Breast epithelium (tissue), 3 donors: ENCODE measurements at regions not wholly inside any gene's neighbourhood (a gene's known extent, or its start where the extent isn't known, plus 50 kb on each side); places are given as distances from the start of the nearest gene placed in this dataset.

ENCODE experiments used
- POLR2A ChIP-seq: fragments of 450-650 bp; IDR thresholded peaks from one replicate; pipeline ENCODE4 v1.6.1; 2016; ENCODE audit warnings: antibody characterized with exemption, mild to moderate bottlenecking, moderate library complexity
- TF ChIP-seq, protein P1 (sequence below), 3 donors: fragments of 450-650 bp; IDR thresholded peaks; one replicate each; pipeline ENCODE4 v1.5.1; 2016 to 2017; ENCODE audit warnings: antibody characterized with exemption in 3 of 3, mild to moderate bottlenecking in 3 of 3, moderate library complexity in 3 of 3

DNA sequence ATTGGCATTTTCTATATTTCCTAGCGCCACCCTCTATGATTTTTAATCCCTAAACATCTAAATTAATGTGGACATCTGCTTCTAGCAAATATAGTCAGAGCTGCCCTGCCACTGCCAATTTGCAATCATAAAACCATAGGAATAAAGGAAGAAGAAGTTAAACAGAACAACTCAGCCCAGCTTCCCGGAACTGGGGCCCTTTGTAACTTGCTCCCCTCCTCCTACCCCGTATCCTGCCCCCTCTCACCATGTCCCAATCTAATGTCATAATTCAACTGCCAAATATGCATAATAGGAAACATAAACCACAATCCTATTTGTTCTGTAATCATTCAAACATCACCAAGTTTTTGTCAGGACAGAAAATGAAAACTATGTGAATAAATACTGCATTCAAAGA lies 74.4 kb upstream of the ACP3 start:
- TF ChIP-seq POLR2A = no peak
- TF ChIP-seq, protein P1, sequence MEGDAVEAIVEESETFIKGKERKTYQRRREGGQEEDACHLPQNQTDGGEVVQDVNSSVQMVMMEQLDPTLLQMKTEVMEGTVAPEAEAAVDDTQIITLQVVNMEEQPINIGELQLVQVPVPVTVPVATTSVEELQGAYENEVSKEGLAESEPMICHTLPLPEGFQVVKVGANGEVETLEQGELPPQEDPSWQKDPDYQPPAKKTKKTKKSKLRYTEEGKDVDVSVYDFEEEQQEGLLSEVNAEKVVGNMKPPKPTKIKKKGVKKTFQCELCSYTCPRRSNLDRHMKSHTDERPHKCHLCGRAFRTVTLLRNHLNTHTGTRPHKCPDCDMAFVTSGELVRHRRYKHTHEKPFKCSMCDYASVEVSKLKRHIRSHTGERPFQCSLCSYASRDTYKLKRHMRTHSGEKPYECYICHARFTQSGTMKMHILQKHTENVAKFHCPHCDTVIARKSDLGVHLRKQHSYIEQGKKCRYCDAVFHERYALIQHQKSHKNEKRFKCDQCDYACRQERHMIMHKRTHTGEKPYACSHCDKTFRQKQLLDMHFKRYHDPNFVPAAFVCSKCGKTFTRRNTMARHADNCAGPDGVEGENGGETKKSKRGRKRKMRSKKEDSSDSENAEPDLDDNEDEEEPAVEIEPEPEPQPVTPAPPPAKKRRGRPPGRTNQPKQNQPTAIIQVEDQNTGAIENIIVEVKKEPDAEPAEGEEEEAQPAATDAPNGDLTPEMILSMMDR (IDR thresholded peaks at IDR 0.05) = no peak
